ENCODE measurements at regions not wholly inside any gene's neighbourhood (a gene's known extent, or its start where the extent isn't known, plus 50 kb on each side); places are given as distances from the start of the nearest gene placed in this dataset.

GRCh38 chr13:109957875-109958274 lies 171.5 kb upstream of the IRS2 start:
- H3K4me1 ChIP-seq (ENCODE audit: control insufficient read depth in 4 of 4, insufficient read depth in 4 of 4, low read length in 3 of 4) = no peaks in the 10 kb centered on the region
- H3K4me3 ChIP-seq (ENCODE audit: low read depth in 1 of 3, low read length in 3 of 3) = peak overlapping the region in 1 of 3 donors; percentile 4
- no peak overlapping the region for H3K9ac ChIP-seq (ENCODE audit: low read depth in 1 of 2, low read length in 2 of 2)
- H3K27ac ChIP-seq (ENCODE audit: low read depth in 1 of 2, low read length in 2 of 2) = no peak overlapping the region
- TF ChIP-seq ZBTB33 (IDR thresholded peaks at IDR 0.05) = no peak
- no peak for TF ChIP-seq FOXA1 (IDR thresholded peaks at IDR 0.05)
- TF ChIP-seq SP1 (IDR thresholded peaks at IDR 0.05) = no peak
- no peak for TF ChIP-seq NR2F2 (IDR thresholded peaks at IDR 0.05)
- no peak for TF ChIP-seq CTCF (IDR thresholded peaks at IDR 0.05; ENCODE audit: low read depth, low read length, missing input control)
- no peak for TF ChIP-seq HNF4G (IDR thresholded peaks at IDR 0.05)
- no peak for TF ChIP-seq TAF1 (conservative IDR thresholded peaks at IDR 0.05)
- TF ChIP-seq YY1 (IDR thresholded peaks at IDR 0.05) = no peak
- TF ChIP-seq MAX (IDR thresholded peaks at IDR 0.05) = no peak
- no peak for TF ChIP-seq RXRA (IDR thresholded peaks at IDR 0.05)
- TF ChIP-seq HNF4A (conservative IDR thresholded peaks at IDR 0.05) = no peak
- H3K27me3 ChIP-seq (ENCODE audit: control insufficient read depth in 4 of 4, insufficient read depth in 4 of 4, low read length in 3 of 4) = no peaks in the 10 kb centered on the region
- H3K36me3 ChIP-seq (ENCODE audit: control insufficient read depth in 4 of 4, insufficient read depth in 3 of 4, low read depth in 1 of 4, low read length in 3 of 4) = no peaks in the 10 kb centered on the region
- peaks cover 0 to 4% (median 2%) of the 10 kb centered on the region in 4 donors for H3K9me3 ChIP-seq (ENCODE audit: control insufficient read depth in 4 of 4, low read length in 3 of 4)
- DNase-seq (ENCODE audit: low spot score) = no peak
- 86% methylated on average over 5 of the region's 5 CpGs for WGBS

- H3K9ac ChIP-seq (ENCODE audit: low read depth in 1 of 2, low read length in 2 of 2) = no peak overlapping the region
- H3K4me1 ChIP-seq (ENCODE audit: control insufficient read depth in 4 of 4, insufficient read depth in 4 of 4, low read length in 3 of 4) = no peaks in the 10 kb centered on the region
- WGBS = 59% methylated on average over 3 of the region's 3 CpGs
- no peak for DNase-seq (ENCODE audit: low spot score)
- TF ChIP-seq NR2F2 (IDR thresholded peaks at IDR 0.05) (peak; percentile 25), REST (IDR thresholded peaks at IDR 0.05) (no peak), RXRA (IDR thresholded peaks at IDR 0.05) (no peak), MAX (IDR thresholded peaks at IDR 0.05) (no peak), CTCF (IDR thresholded peaks at IDR 0.05; ENCODE audit: low read depth, low read length, missing input control) (no peak), SP1 (IDR thresholded peaks at IDR 0.05) (no peak)
- no peak overlapping the region for H3K27ac ChIP-seq (ENCODE audit: low read depth in 1 of 2, low read length in 2 of 2)
- no peaks in the 10 kb centered on the region for H3K27me3 ChIP-seq (ENCODE audit: control insufficient read depth in 4 of 4, insufficient read depth in 4 of 4, low read length in 3 of 4)
- H3K9me3 ChIP-seq (ENCODE audit: control insufficient read depth in 4 of 4, low read length in 3 of 4) = peaks cover 0 to 4% (median 2%) of the 10 kb centered on the region in 4 donors
- H3K36me3 ChIP-seq (ENCODE audit: control insufficient read depth in 4 of 4, insufficient read depth in 3 of 4, low read depth in 1 of 4, low read length in 3 of 4) = no peaks in the 10 kb centered on the region
- H3K4me3 ChIP-seq (ENCODE audit: low read depth in 1 of 3, low read length in 3 of 3) = no peak overlapping the region
Measured at GRCh38 chr13:109955598-109955997, 169.2 kb upstream of the IRS2 start.
